MM.1S (cell line): ENCODE measurements at regions not wholly inside any gene's neighbourhood (a gene's known extent, or its start where the extent isn't known, plus 50 kb on each side); places are given as distances from the start of the nearest gene placed in this dataset.

Source experiments
- DNase-seq: peaks from one replicate; pipeline ENCODE4 v3.0.0-alpha.2; 2015
- H2AFZ ChIP-seq: fragments of 300-600 bp; sonication (generic); 2 replicates; pipeline ENCODE4 v1.6.0; 2016; ENCODE audit warnings: antibody characterized with exemption, low read length
- H3F3A ChIP-seq: fragments of 300-600 bp; sonication (generic); 2 replicates; pipeline ENCODE4 v1.6.1; 2016; ENCODE audit warnings: mild to moderate bottlenecking, antibody characterized with exemption, low read length, moderate library complexity, mixed read lengths; ENCODE audit not compliant: insufficient read depth
- H3K27ac ChIP-seq: fragments of 300-600 bp; sonication (generic); 2 replicates; pipeline ENCODE4 v1.5.1; 2016; ENCODE audit warnings: mild to moderate bottlenecking, low read length
- H3K27me3 ChIP-seq: fragments of 300-600 bp; sonication (generic); replicated peaks from 2 replicates; pipeline ENCODE4 v1.6.0; 2016; ENCODE audit warnings: low read length; ENCODE audit not compliant: insufficient read depth
- H3K36me3 ChIP-seq: fragments of 300-600 bp; sonication (generic); replicated peaks from 2 replicates; pipeline ENCODE4 v1.6.1; 2016; ENCODE audit warnings: mild to moderate bottlenecking, low read length, mixed read lengths; ENCODE audit not compliant: insufficient read depth
- H3K4me1 ChIP-seq: fragments of 300-600 bp; sonication (generic); 2 replicates; pipeline ENCODE4 v1.6.1; 2016; ENCODE audit warnings: low read length, mixed read lengths
- H3K4me2 ChIP-seq: fragments of 300-600 bp; sonication (generic); 2 replicates; pipeline ENCODE4 v1.6.0; 2016; ENCODE audit warnings: low read depth, low read length
- H3K4me3 ChIP-seq: fragments of 300-600 bp; sonication (generic); 2 replicates; pipeline ENCODE4 v1.5.1; 2016; ENCODE audit warnings: low read length, mixed read lengths
- H3K79me2 ChIP-seq: fragments of 300-600 bp; sonication (generic); 2 replicates; pipeline ENCODE4 v1.6.1; 2016; ENCODE audit warnings: mixed run types, low read length, mixed read lengths
- H3K9ac ChIP-seq: fragments of 300-600 bp; sonication (generic); 2 replicates; pipeline ENCODE4 v1.6.1; 2016; ENCODE audit warnings: low read length, mixed read lengths
- H3K9me2 ChIP-seq: fragments of 300-600 bp; sonication (generic); replicated peaks from 2 replicates; pipeline ENCODE4 v1.6.1; 2016; ENCODE audit warnings: mild to moderate bottlenecking, low read length, mixed read lengths; ENCODE audit not compliant: insufficient read depth
- H3K9me3 ChIP-seq: fragments of 300-600 bp; sonication (generic); replicated peaks from 2 replicates; pipeline ENCODE4 v1.6.1; 2016; ENCODE audit warnings: mild to moderate bottlenecking, low read length, mixed read lengths; ENCODE audit not compliant: insufficient read depth
- H4K20me1 ChIP-seq: fragments of 300-600 bp; sonication (generic); 2 replicates; pipeline ENCODE4 v1.6.1; 2016; ENCODE audit warnings: mild to moderate bottlenecking, low read length, moderate library complexity, mixed read lengths; ENCODE audit not compliant: insufficient read depth
- CTCF ChIP-seq: fragments of 300-600 bp; sonication (generic); IDR thresholded peaks from 2 replicates; pipeline ENCODE4 v1.5.1; 2016; ENCODE audit warnings: antibody characterized with exemption, low read length, mixed read lengths
- EZH2 ChIP-seq: fragments of 300-600 bp; sonication (generic); optimal IDR thresholded peaks from 2 replicates; pipeline ENCODE3; 2017; ENCODE audit warnings: low read depth, mild to moderate bottlenecking, antibody characterized with exemption, low read length, mixed read lengths
- EZH2phosphoT487 ChIP-seq: fragments of 300-600 bp; sonication (generic); IDR thresholded peaks from 2 replicates; pipeline ENCODE4 v1.6.1; 2018; ENCODE audit warnings: antibody characterized with exemption, low read length

GRCh38 chrX:34555481-34555880 is 101.6 kb downstream of the TMEM47 start:
- Histone ChIP-seq H4K20me1 (no peaks in the 10 kb centered on the region), H3F3A (no peaks in the 10 kb centered on the region), H3K36me3 (no peaks in the 10 kb centered on the region), H3K4me3 (no peak overlapping the region), H3K4me2 (no peak overlapping the region), H3K9ac (no peak overlapping the region), H3K27me3 (no peaks in the 10 kb centered on the region), H3K27ac (no peak overlapping the region), H3K79me2 (no peaks in the 10 kb centered on the region), H2AFZ (no peak overlapping the region), H3K9me2 (no peaks in the 10 kb centered on the region), H3K9me3 (no peaks in the 10 kb centered on the region), H3K4me1 (no peaks in the 10 kb centered on the region)
- TF ChIP-seq CTCF (no peak), EZH2 (no peak), EZH2phosphoT487 (no peak)
- no peak for DNase-seq

- no peak overlapping the region for H3K9ac ChIP-seq
- no peak overlapping the region for H3K4me2 ChIP-seq
- H3K4me3 ChIP-seq = no peak overlapping the region
- H3K27me3 ChIP-seq = no peaks in the 10 kb centered on the region
- no peaks in the 10 kb centered on the region for H3F3A ChIP-seq
- H3K36me3 ChIP-seq = no peaks in the 10 kb centered on the region
- no peaks in the 10 kb centered on the region for H3K9me2 ChIP-seq
- no peaks in the 10 kb centered on the region for H3K79me2 ChIP-seq
- H3K9me3 ChIP-seq = no peaks in the 10 kb centered on the region
- H4K20me1 ChIP-seq = no peaks in the 10 kb centered on the region
- no peak for DNase-seq
- H2AFZ ChIP-seq = no peak overlapping the region
- TF ChIP-seq EZH2 (no peak), EZH2phosphoT487 (no peak), CTCF (no peak)
- H3K4me1 ChIP-seq = no peaks in the 10 kb centered on the region
- no peak overlapping the region for H3K27ac ChIP-seq
These were observed 110.7 kb downstream of the TMEM47 start for GRCh38 chrX:34546366-34546765.

GRCh38 chrX:34528081-34528480 is 129.0 kb downstream of the TMEM47 start:
- DNase-seq = no peak
- no peak overlapping the region for H2AFZ ChIP-seq
- no peaks in the 10 kb centered on the region for H3K27me3 ChIP-seq
- H3K9ac ChIP-seq = no peak overlapping the region
- no peaks in the 10 kb centered on the region for H3K4me1 ChIP-seq
- no peaks in the 10 kb centered on the region for H3K9me2 ChIP-seq
- no peaks in the 10 kb centered on the region for H3K36me3 ChIP-seq
- no peaks in the 10 kb centered on the region for H3K79me2 ChIP-seq
- H3K4me3 ChIP-seq = no peak overlapping the region
- H3K4me2 ChIP-seq = no peak overlapping the region
- TF ChIP-seq EZH2phosphoT487 = no peak
- no peak for TF ChIP-seq EZH2
- TF ChIP-seq CTCF = no peak
- H3K9me3 ChIP-seq = no peaks in the 10 kb centered on the region
- H4K20me1 ChIP-seq = no peaks in the 10 kb centered on the region
- no peaks in the 10 kb centered on the region for H3F3A ChIP-seq
- H3K27ac ChIP-seq = no peak overlapping the region

GRCh38 chrX:34521563-34521962 is 135.5 kb downstream of the TMEM47 start:
- Histone ChIP-seq H3K27ac (no peak overlapping the region), H3K9me2 (no peaks in the 10 kb centered on the region), H3K4me3 (no peak overlapping the region), H3K4me1 (no peaks in the 10 kb centered on the region), H3F3A (no peaks in the 10 kb centered on the region), H3K4me2 (no peak overlapping the region), H3K9ac (no peak overlapping the region), H4K20me1 (no peaks in the 10 kb centered on the region), H3K36me3 (no peaks in the 10 kb centered on the region), H3K79me2 (no peaks in the 10 kb centered on the region), H2AFZ (no peak overlapping the region), H3K27me3 (no peaks in the 10 kb centered on the region), H3K9me3 (no peaks in the 10 kb centered on the region)
- TF ChIP-seq EZH2phosphoT487 = no peak
- no peak for TF ChIP-seq CTCF
- TF ChIP-seq EZH2 = no peak
- DNase-seq = no peak
